SIG-M5 (cell line): ENCODE measurements at regions not wholly inside any gene's neighbourhood (a gene's known extent, or its start where the extent isn't known, plus 50 kb on each side); places are given as distances from the start of the nearest gene placed in this dataset.

ENCODE experiments used
- DNase-seq: peaks from one replicate; lab custom pipeline; 2025; lab: John Stamatoyannopoulos, UW

DNA sequence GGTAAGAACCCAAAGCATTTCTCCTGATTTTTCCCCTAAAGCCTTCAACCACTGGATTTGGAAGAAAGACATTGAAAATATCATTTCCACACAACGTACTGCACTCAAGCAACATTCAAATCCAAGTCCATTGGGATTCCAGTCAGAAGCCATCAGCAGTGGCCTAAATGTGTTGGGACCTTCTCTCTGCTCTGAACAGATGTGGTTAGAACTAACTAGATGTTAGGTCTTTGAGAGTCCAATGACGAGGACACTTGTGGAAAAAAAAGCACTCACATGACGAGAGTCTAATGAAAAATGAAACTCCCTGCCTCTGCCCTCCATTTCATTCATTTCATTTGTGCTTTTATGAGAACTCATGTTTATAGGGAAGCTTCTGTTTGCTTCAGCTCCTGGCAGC lies 382.3 kb downstream of the SIPA1L2 start:
- no peak for DNase-seq

DNA sequence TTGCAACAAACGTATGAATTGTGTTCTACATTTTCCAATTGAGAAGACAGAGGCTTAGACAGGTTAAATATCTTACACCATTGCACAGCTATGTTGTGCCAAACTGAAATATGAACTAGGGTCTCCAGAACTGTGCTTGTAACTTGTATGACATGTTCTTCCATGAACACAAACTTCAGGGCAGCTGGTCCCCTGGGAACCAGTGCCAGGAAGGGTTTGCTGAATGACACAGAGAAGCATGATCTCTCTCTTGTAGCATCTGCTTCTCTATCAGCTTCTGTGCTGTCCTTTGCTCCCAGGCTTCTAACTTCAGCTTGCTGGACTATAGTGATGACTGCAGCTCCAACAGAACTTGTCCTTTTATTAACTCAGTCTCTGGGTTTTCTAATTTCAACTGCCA lies 385.5 kb downstream of the SIPA1L2 start:
- DNase-seq: no peak

DNA sequence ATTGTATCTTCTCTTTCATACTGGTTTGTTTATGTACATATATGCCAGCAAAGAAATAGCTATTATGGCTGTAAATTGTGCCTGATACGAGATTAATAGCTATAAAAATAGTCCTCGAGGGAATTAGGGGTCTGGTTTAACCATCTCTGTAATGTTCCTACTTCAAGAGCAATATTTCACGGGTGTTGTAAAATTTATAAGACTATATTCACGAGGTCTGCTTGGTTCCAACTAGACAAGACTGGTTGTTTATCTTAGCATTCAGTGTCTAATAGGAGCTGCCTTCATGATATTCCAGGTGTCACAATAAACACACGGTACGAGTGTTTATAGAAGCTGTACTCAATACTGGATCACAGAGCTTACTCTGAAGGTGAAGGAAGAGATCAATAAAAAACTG lies 389.9 kb downstream of the SIPA1L2 start:
- no peak for DNase-seq

GRCh38 chr1:232239522-232239921 lies 390.4 kb downstream of the SIPA1L2 start:
- no peak for DNase-seq

GRCh38 chr1:232238009-232238408 lies 391.9 kb downstream of the SIPA1L2 start:
- DNase-seq: no peak

- DNase-seq: no peak
Measured at GRCh38 chr1:232227306-232227705, 402.6 kb downstream of the SIPA1L2 start.

DNA sequence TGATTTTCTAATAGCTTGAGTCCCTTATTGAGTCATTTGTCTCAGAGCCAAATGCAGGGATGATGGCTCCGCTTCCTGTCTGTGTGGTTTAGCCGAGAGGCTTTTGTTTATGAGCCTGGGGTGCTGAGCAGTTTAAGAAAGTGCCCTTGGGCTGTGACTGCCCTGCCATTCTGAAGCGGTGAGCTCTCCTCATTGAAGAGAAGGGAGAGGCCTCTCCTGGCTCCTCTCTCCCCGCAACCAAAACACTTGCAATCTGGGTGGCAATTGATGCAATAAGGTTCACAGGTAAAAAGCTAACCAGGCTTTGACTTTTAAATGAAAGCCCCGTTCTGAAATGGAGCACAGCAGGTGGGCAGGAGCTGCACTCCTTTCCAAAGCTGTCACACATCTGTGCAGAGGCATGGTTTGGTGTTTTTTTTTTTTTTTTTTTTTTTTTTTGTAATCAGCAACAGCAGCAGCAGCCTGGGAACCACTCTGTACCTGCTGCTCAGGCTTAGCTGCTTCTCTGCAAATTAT lies 403.7 kb downstream of the SIPA1L2 start:
- DNase-seq: no peak

- DNase-seq: no peak
Measured at GRCh38 chr1:232225336-232226131, 404.4 kb downstream of the SIPA1L2 start.

GRCh38 chr1:232223887-232224286 lies 406.0 kb downstream of the SIPA1L2 start:
- DNase-seq: no peak

GRCh38 chr1:232223183-232223708 lies 406.7 kb downstream of the SIPA1L2 start:
- no peak for DNase-seq

GRCh38 chr1:232222614-232223013 lies 407.3 kb downstream of the SIPA1L2 start:
- DNase-seq: no peak

DNA sequence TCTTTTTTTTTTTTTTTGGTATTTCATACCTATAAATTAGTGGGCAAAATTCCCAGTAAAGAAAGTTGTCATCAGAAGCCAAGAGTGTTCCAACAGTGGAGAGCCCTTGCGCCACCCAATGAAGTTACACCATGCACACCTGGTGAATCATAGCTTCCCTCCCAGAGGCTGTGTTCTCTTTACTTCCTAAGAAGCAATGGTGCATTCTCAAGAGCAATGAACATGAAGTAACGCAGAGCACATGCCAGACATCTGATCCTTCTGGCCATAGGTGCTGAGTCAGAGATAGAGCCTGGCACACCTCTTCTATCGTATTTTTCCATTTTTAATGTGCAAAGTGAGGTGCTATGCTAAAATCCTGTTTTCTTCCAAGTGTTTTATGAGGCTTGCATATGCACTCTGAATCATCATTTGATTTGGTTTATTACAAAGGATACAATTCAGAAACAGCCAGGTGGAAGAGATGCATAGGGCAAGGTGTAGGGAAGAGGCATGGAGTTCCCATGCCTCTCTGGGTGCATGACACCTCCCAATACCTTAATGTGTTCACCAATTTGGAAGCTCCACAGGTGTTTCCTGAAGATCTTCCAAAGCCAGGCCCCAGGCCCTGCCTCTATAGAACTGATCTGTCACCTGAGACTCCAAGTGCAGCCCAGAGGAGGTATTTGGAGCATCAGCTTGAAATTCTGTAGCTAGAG lies 408.0 kb downstream of the SIPA1L2 start:
- DNase-seq: no peak

- no peak for DNase-seq
Measured at GRCh38 chr1:232218955-232219865, 410.7 kb downstream of the SIPA1L2 start.

DNA sequence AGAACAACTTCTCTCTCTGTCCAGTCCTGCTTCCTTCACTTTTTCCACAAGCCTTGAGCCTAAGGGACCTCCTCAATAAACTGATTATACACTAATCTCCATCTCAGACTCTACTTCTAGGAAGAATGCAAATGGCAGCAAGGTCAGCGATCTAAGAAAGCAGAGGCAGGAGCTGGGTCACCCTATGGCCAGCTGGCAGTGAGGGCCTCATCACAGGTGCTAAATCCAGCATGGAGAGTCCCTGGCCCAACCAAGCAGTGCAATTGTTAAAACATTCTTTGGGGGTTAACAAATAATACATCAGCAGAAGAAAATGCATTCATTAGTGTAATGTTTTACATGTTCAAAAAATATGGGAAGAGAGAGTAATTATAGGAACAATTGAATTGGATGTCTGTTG lies 416.0 kb downstream of the SIPA1L2 start:
- no peak for DNase-seq

DNA sequence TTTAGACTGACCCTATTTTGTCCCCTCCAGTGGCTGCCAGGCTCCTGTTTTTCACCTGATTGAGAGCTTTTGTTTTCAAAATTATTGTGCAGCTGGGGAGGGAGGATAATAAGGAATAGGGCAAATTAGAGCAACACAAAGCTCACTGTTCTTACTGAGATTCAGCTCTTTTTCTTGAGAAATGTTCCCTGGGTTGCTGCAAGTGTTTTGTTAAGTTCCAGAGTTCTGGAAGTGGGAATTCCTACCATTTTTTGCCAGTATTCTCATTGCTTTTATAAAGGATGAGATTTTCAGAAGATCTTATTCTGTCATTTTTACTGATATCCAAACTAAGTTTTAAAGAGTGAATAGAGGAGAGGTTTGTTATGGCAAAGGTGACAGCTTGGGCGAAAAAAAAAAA lies 417.7 kb downstream of the SIPA1L2 start:
- no peak for DNase-seq

DNA sequence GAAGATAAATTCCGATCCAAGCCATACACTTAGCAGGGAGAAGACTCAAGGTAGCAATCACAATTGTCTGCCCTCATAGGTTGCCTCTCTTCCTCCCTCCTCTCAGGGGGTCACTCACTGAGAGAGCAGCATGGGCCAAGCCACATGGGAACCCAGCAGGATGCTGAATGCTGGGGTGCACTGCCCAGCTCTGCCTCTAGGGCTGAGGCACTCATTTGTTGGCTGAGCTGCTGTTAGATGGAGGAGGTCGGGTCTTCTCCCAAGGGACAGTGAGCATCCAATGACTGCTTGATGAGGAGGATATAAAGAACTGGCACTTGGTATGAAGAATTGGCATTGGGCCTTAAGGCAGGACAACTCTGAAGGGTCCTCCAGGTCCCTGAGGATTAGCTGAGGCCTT lies 418.8 kb downstream of the SIPA1L2 start:
- DNase-seq: no peak

DNA sequence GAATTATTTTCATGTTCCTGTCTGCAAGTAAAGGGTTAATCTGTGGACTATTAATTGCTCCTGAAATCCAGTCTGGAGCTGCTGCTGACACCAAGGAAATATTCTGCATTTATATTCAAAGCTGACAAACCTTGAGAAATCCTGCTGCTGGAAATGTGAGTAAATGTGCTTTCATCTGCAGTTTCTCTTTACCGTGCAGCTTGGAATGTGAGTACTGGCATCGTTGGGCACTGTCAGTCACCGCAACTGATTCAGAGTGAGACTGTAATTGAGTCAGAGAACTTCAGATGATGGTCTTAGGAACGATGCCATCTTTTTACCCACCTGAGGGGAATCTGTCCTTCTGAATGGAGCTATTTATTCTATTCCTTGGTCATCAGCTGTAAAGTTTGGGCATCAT lies 420.6 kb downstream of the SIPA1L2 start:
- no peak for DNase-seq

DNA sequence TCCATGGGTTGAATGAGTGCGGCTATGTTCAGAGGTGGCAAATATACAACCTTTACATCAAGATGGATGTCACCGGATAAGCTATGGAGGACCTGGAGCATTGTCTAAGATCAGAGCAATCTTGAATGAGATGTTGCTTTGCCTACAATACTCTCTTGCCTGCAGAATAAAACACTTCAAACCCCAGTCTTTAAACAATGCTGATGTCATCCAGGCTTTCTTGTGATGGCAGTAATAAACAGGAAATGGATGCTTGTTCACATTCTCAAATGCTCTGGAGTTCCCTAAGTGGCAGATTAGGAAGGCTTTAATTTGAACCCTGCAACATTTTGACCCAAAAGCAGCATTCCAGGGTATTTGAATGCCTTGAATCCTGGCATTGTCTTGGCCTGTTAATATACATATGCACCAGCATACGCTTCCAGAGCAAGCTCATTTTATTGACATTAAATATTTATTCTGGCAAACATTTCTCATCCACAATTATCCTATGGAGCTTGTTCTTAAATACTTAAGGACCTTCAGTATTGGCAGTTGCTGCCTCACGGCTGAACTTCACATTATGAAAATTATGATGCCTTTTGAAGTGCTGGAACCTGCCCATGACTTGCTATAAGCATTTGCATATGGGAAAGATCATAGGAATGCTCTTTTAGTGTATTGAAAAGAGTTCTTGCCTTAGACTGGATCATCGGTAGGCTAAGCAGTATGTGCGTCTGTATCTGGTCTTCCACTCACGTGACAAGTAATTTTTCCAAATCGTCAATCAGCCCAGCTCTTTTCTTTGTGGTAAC lies 422.7 kb downstream of the SIPA1L2 start:
- DNase-seq: no peak

DNA sequence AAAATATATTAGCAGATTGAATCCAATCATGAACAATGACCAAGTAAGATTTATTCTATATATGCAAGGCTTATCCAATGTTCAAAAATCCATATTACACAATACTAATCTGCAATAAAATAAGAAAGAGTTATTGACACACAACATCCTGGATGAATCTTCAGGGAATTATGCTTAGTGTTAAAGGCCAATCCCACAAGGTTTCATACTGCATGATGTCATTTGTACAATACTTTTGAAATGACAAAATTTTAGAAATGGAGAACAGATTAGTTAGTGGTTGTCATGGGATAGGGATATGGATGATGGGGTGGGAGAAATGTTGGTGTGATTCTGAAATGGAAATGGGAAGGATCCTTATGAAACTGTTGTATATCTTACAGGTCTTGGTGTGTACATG lies 425.7 kb downstream of the SIPA1L2 start:
- DNase-seq: no peak

GRCh38 chr1:232201024-232201423 lies 428.9 kb downstream of the SIPA1L2 start:
- DNase-seq: no peak

GRCh38 chr1:232196042-232196441 lies 433.9 kb downstream of the SIPA1L2 start:
- no peak for DNase-seq
